ENCODE measurements at regions not wholly inside any gene's neighbourhood (a gene's known extent, or its start where the extent isn't known, plus 50 kb on each side); places are given as distances from the start of the nearest gene placed in this dataset.

GRCh38 chr7:13352677-13353076 is 636.8 kb downstream of the ETV1 start:
- Histone ChIP-seq H3K4me2 (ENCODE audit: low read length) (no peak overlapping the region), H3K27me3 (ENCODE audit: insufficient read depth, low read length) (no peaks in the 10 kb centered on the region), H2AFZ (ENCODE audit: low read depth, low read length, poor library complexity, severe bottlenecking) (no peak overlapping the region), H3K4me1 (ENCODE audit: control insufficient read depth in 1 of 2, insufficient read depth in 2 of 2, low read length in 2 of 2) (no peaks in the 10 kb centered on the region), H3K9me2 (ENCODE audit: insufficient read depth) (no peaks in the 10 kb centered on the region), H3K36me3 (ENCODE audit: control insufficient read depth in 1 of 2, insufficient read depth in 2 of 2, low read length in 2 of 2) (no peaks in the 10 kb centered on the region), H3K79me2 (ENCODE audit: insufficient read depth, low read length) (no peaks in the 10 kb centered on the region), H3K27ac (ENCODE audit: low read depth, low read length) (no peak overlapping the region), H3K9ac (ENCODE audit: low read length) (no peak overlapping the region), H3K4me3 (replicated peaks in 1 of 2; ENCODE audit: low read depth in 1 of 2, low read length in 2 of 2) (no peak overlapping the region), H3K9me3 (ENCODE audit: control insufficient read depth in 1 of 2, insufficient read depth in 1 of 2, low read depth in 1 of 2, low read length in 2 of 2) (no peaks in the 10 kb centered on the region), H4K20me1 (ENCODE audit: insufficient read depth) (no peaks in the 10 kb centered on the region)
- ChIA-PET POLR2A (no interaction called here), CTCF (no interaction called here), RAD21 (ENCODE audit: low non-redundant PET in 1 of 2, low total read pairs in 2 of 2, uncharacterized antibody in 2 of 2, unreplicated experiment in 2 of 2) (no interaction called here)
- no TSS peak for BruUV-seq (replicated peaks)
- TF ChIP-seq ZFX (IDR thresholded peaks at IDR 0.05) (no peak), POLR2AphosphoS5 (IDR thresholded peaks at IDR 0.05; ENCODE audit: low read depth, low read length) (no peak), ATF3 (IDR thresholded peaks at IDR 0.05) (no peak), EZH2phosphoT487 (IDR thresholded peaks at IDR 0.05; ENCODE audit: borderline replicate concordance) (no peak)
- TF ChIP-seq, protein P1, sequence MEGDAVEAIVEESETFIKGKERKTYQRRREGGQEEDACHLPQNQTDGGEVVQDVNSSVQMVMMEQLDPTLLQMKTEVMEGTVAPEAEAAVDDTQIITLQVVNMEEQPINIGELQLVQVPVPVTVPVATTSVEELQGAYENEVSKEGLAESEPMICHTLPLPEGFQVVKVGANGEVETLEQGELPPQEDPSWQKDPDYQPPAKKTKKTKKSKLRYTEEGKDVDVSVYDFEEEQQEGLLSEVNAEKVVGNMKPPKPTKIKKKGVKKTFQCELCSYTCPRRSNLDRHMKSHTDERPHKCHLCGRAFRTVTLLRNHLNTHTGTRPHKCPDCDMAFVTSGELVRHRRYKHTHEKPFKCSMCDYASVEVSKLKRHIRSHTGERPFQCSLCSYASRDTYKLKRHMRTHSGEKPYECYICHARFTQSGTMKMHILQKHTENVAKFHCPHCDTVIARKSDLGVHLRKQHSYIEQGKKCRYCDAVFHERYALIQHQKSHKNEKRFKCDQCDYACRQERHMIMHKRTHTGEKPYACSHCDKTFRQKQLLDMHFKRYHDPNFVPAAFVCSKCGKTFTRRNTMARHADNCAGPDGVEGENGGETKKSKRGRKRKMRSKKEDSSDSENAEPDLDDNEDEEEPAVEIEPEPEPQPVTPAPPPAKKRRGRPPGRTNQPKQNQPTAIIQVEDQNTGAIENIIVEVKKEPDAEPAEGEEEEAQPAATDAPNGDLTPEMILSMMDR (IDR thresholded peaks at IDR 0.05 in 2 of 3, conservative IDR thresholded peaks at IDR 0.05 in 1 of 3; ENCODE audit: borderline replicate concordance in 1 of 3, insufficient read depth in 1 of 3, low read depth in 2 of 3, low read length in 2 of 3) = no peak
- no peak for ATAC-seq
- DNase-seq (ENCODE audit: low read depth, low spot score) = no peak
- intact Hi-C loops (cut with micrococcal nuclease) = no loop called here

DNA sequence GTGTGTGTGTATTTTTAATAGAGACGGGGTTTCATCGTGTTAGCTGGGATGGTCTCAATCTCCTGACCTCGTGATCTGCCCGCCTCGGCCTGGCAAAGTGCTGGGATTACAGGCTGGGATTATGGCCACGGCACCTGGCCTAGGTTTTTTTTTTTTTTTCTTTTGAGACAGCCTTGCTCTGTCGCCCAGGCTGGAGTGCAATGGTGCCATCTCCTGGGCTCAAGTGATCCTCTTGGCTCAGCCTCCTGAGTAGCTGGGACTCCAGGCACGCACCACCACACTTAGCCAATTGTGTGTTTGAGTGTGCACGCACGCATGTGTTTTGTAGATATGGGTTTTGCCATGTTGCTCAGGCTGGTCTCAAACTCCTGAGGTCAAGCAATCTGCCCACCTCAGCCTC is 629.8 kb downstream of the ETV1 start:
- intact Hi-C loops (cut with micrococcal nuclease) = no loop called here
- Histone ChIP-seq H4K20me1 (ENCODE audit: insufficient read depth) (no peaks in the 10 kb centered on the region), H3K79me2 (ENCODE audit: insufficient read depth, low read length) (no peaks in the 10 kb centered on the region), H3K9me2 (ENCODE audit: insufficient read depth) (0 out of 2 replicates have a peak, but pooled peaks cover under 1% of the 10 kb centered on the region), H3K9ac (ENCODE audit: low read length) (no peak overlapping the region), H3K4me1 (ENCODE audit: control insufficient read depth in 1 of 2, insufficient read depth in 2 of 2, low read length in 2 of 2) (no peaks in the 10 kb centered on the region), H3K4me3 (replicated peaks in 1 of 2; ENCODE audit: low read depth in 1 of 2, low read length in 2 of 2) (no peak overlapping the region), H2AFZ (ENCODE audit: low read depth, low read length, poor library complexity, severe bottlenecking) (no peak overlapping the region), H3K9me3 (ENCODE audit: control insufficient read depth in 1 of 2, insufficient read depth in 1 of 2, low read depth in 1 of 2, low read length in 2 of 2) (no peaks in the 10 kb centered on the region), H3K27me3 (ENCODE audit: insufficient read depth, low read length) (no peaks in the 10 kb centered on the region), H3K36me3 (ENCODE audit: control insufficient read depth in 1 of 2, insufficient read depth in 2 of 2, low read length in 2 of 2) (no peaks in the 10 kb centered on the region), H3K27ac (ENCODE audit: low read depth, low read length) (no peak overlapping the region), H3K4me2 (ENCODE audit: low read length) (no peak overlapping the region)
- DNase-seq (ENCODE audit: low read depth, low spot score) = no peak
- ChIA-PET CTCF (interaction anchor here (1.7 kb wide), 1 partner anchor 78 kb away, joined by 9 read pairs; no protein-coding TSS in a partner anchor), POLR2A (no interaction called here), RAD21 (ENCODE audit: low non-redundant PET in 1 of 2, low total read pairs in 2 of 2, uncharacterized antibody in 2 of 2, unreplicated experiment in 2 of 2) (interaction anchor here in 1 of 2 experiments (0.7 kb wide), 1 partner anchor 81 kb away, joined by 3 read pairs; no protein-coding TSS in a partner anchor)
- BruUV-seq (replicated peaks) = no TSS peak
- ATAC-seq = peak; percentile 40
- TF ChIP-seq SP1 (IDR thresholded peaks at IDR 0.05; ENCODE audit: low read depth) (no peak), EZH2phosphoT487 (IDR thresholded peaks at IDR 0.05; ENCODE audit: borderline replicate concordance) (no peak), RAD21 (IDR thresholded peaks at IDR 0.05; ENCODE audit: low read depth) (0 out of 2 replicates have a peak, but pooled peaks have one; percentile 26)

Measured in HCT116 (cell line).